Lower leg skin (tissue), 3 donors: ENCODE measurements at regions not wholly inside any gene's neighbourhood (a gene's known extent, or its start where the extent isn't known, plus 50 kb on each side); places are given as distances from the start of the nearest gene placed in this dataset.

Experiments used
- CTCF ChIP-seq, 3 donors: fragments of 450-650 bp; IDR thresholded peaks; one replicate each; pipeline ENCODE4 v1.5.1; 2016; ENCODE audit warnings: antibody characterized with exemption in 3 of 3, mild to moderate bottlenecking in 3 of 3, moderate library complexity in 2 of 3
- POLR2A ChIP-seq, 2 donors: fragments of 450-650 bp; IDR thresholded peaks; one replicate each; pipeline ENCODE4 v1.6.1; 2016 to 2017; ENCODE audit warnings: antibody characterized with exemption in 2 of 2, mild to moderate bottlenecking in 1 of 2, moderate library complexity in 1 of 2

- no peak for TF ChIP-seq POLR2A (IDR thresholded peaks at IDR 0.05)
- TF ChIP-seq CTCF (IDR thresholded peaks at IDR 0.05) = no peak
These were observed 53.9 kb upstream of the CTLA4 start for GRCh38 chr2:203813684-203814083.
